Astrocyte (in vitro differentiated cells and primary cell): ENCODE measurements at regions not wholly inside any gene's neighbourhood (a gene's known extent, or its start where the extent isn't known, plus 50 kb on each side); places are given as distances from the start of the nearest gene placed in this dataset.
"Not testable (repeated sequence)": the region's sequence is repeated elsewhere in the genome, so short reads cannot be mapped to it uniquely, and the experiment has no call there.

Source experiments
- DNase-seq: peaks from one replicate; pipeline ENCODE4 v3.0.0-alpha.2; 2010; ENCODE audit warnings: low read depth
- FAIRE-seq: peaks from 2 replicates; lab custom pipeline; 2011; peaks lifted over from hg19 to GRCh38; lab: Jason Lieb, UNC
- H2AFZ ChIP-seq: 2 replicates; pipeline ENCODE4 v1.6.0; 2012; ENCODE audit warnings: low read depth, low read length, inconsistent platforms
- H3K27ac ChIP-seq: 2 replicates; pipeline ENCODE4 v1.5.1; 2011; ENCODE audit warnings: low read depth, low read length, inconsistent platforms
- H3K27me3 ChIP-seq: 2 replicates; pipeline ENCODE4 v1.6.0; 2011; ENCODE audit warnings: low read length, inconsistent platforms; ENCODE audit not compliant: insufficient read depth
- H3K36me3 ChIP-seq: 2 replicates; pipeline ENCODE4 v1.5.1; 2011; ENCODE audit warnings: low read length, inconsistent platforms; ENCODE audit not compliant: insufficient read depth
- H3K4me1 ChIP-seq: 2 replicates; pipeline ENCODE4 v1.5.1; 2011; ENCODE audit warnings: low read length, inconsistent platforms; ENCODE audit not compliant: insufficient read depth
- H3K4me2 ChIP-seq: 2 replicates; pipeline ENCODE4 v1.6.0; 2012; ENCODE audit warnings: low read length, inconsistent platforms
- H3K4me3 ChIP-seq: 2 replicates; pipeline ENCODE4 v1.5.1; 2011; ENCODE audit warnings: low read depth, mild to moderate bottlenecking, low read length, inconsistent platforms; ENCODE audit not compliant: insufficient read depth
- H3K79me2 ChIP-seq: 2 replicates; pipeline ENCODE4 v1.6.0; 2012; ENCODE audit warnings: mild to moderate bottlenecking, low read length, inconsistent platforms; ENCODE audit not compliant: insufficient read depth
- H3K9ac ChIP-seq: 2 replicates; pipeline ENCODE4 v1.6.0; 2012; ENCODE audit warnings: mild to moderate bottlenecking, low read length, inconsistent platforms
- H3K9me3 ChIP-seq: 2 replicates; pipeline ENCODE4 v1.5.1; 2012; ENCODE audit warnings: low read depth, mild to moderate bottlenecking, low read length, inconsistent platforms; ENCODE audit not compliant: insufficient read depth
- H4K20me1 ChIP-seq: 2 replicates; pipeline ENCODE4 v1.6.0; 2012; ENCODE audit warnings: low read length, inconsistent platforms; ENCODE audit not compliant: insufficient read depth
- H3K27ac Mint-ChIP-seq: one replicate; pipeline ENCODE4 v1.8.0; 2021; ENCODE audit warnings: mild to moderate bottlenecking, mixed read lengths; ENCODE audit not compliant: unreplicated experiment
- H3K27me3 Mint-ChIP-seq: one replicate; pipeline ENCODE4 v1.8.0; 2021; ENCODE audit warnings: low read depth, mixed read lengths; ENCODE audit not compliant: unreplicated experiment
- H3K36me3 Mint-ChIP-seq: one replicate; pipeline ENCODE4 v1.8.0; 2021; ENCODE audit warnings: low read depth, mixed read lengths; ENCODE audit not compliant: unreplicated experiment
- H3K4me1 Mint-ChIP-seq: one replicate; pipeline ENCODE4 v1.8.0; 2021; ENCODE audit warnings: low read depth, mixed read lengths; ENCODE audit not compliant: unreplicated experiment
- H3K4me3 Mint-ChIP-seq: one replicate; pipeline ENCODE4 v1.8.0; 2021; ENCODE audit warnings: mild to moderate bottlenecking, moderate library complexity, mixed read lengths; ENCODE audit not compliant: unreplicated experiment
- H3K9me3 Mint-ChIP-seq: one replicate; pipeline ENCODE4 v1.8.0; 2021; ENCODE audit warnings: mild to moderate bottlenecking, mixed read lengths; ENCODE audit not compliant: unreplicated experiment
- CTCF ChIP-seq: IDR thresholded peaks from 2 replicates; pipeline ENCODE4 v1.5.1; 2011; ENCODE audit warnings: low read depth, mild to moderate bottlenecking, inconsistent platforms, low read length, moderate library complexity; ENCODE audit not compliant: insufficient read depth
- EZH2 ChIP-seq: IDR thresholded peaks from 2 replicates; pipeline ENCODE4 v1.6.1; 2012; ENCODE audit warnings: mild to moderate bottlenecking, low read length, inconsistent platforms; ENCODE audit not compliant: insufficient read depth

- Mint-ChIP-seq H3K4me1 (no peaks in the 10 kb centered on the region), H3K27ac (no peak overlapping the region), H3K27me3 (no peaks in the 10 kb centered on the region), H3K9me3 (peaks cover 12% of the 10 kb centered on the region), H3K36me3 (peaks cover 3% of the 10 kb centered on the region), H3K4me3 (no peak overlapping the region)
- Histone ChIP-seq H3K4me2 (no peak overlapping the region), H2AFZ (no peak overlapping the region), H3K36me3 (no peaks in the 10 kb centered on the region), H3K9me3 (no peaks in the 10 kb centered on the region), H3K79me2 (no peaks in the 10 kb centered on the region), H3K9ac (no peak overlapping the region), H3K4me3 (no peak overlapping the region), H4K20me1 (no peaks in the 10 kb centered on the region), H3K27me3 (no peaks in the 10 kb centered on the region), H3K4me1 (no peaks in the 10 kb centered on the region), H3K27ac (no peak overlapping the region)
- TF ChIP-seq EZH2 (no peak), CTCF (no peak)
- DNase-seq: no peak
- FAIRE-seq: no peak
These were observed 158.4 kb upstream of the NAMPT start for GRCh38 chr7:106443156-106443555.

- no peaks in the 10 kb centered on the region for H3K27me3 ChIP-seq
- no peaks in the 10 kb centered on the region for H3K79me2 ChIP-seq
- Mint-ChIP-seq H3K27ac (no peak overlapping the region), H3K9me3 (peaks cover 12% of the 10 kb centered on the region), H3K27me3 (no peaks in the 10 kb centered on the region), H3K36me3 (peaks cover 3% of the 10 kb centered on the region), H3K4me3 (no peak overlapping the region), H3K4me1 (no peaks in the 10 kb centered on the region)
- FAIRE-seq: no peak
- H4K20me1 ChIP-seq: no peaks in the 10 kb centered on the region
- no peak overlapping the region for H3K4me2 ChIP-seq
- no peak overlapping the region for H2AFZ ChIP-seq
- TF ChIP-seq EZH2: no peak
- TF ChIP-seq CTCF: no peak
- H3K4me1 ChIP-seq: no peaks in the 10 kb centered on the region
- no peak overlapping the region for H3K4me3 ChIP-seq
- no peak for DNase-seq
- no peak overlapping the region for H3K9ac ChIP-seq
- H3K27ac ChIP-seq: no peak overlapping the region
- H3K9me3 ChIP-seq: no peaks in the 10 kb centered on the region
- H3K36me3 ChIP-seq: no peaks in the 10 kb centered on the region
These were observed 157.7 kb upstream of the NAMPT start for GRCh38 chr7:106442476-106442875.

- H4K20me1 ChIP-seq, H3K36me3 ChIP-seq, H3K27ac Mint-ChIP-seq, DNase-seq, H3K4me3 Mint-ChIP-seq, H3K4me2 ChIP-seq, H3K27me3 ChIP-seq, H2AFZ ChIP-seq, H3K27me3 Mint-ChIP-seq, FAIRE-seq, H3K79me2 ChIP-seq, H3K4me3 ChIP-seq, H3K9ac ChIP-seq, H3K36me3 Mint-ChIP-seq, H3K4me1 Mint-ChIP-seq, H3K9me3 ChIP-seq, H3K4me1 ChIP-seq, H3K27ac ChIP-seq: not testable (repeated sequence)
- H3K9me3 Mint-ChIP-seq: peaks cover 16% of the 10 kb centered on the region
These were observed 156.6 kb upstream of the NAMPT start for GRCh38 chr7:106441343-106441742.

- not testable (repeated sequence) for H3K4me1 ChIP-seq, H2AFZ ChIP-seq, H3K4me2 ChIP-seq, H4K20me1 ChIP-seq, DNase-seq, H3K9me3 ChIP-seq, H3K27me3 Mint-ChIP-seq, H3K9ac ChIP-seq, H3K27ac Mint-ChIP-seq, H3K27me3 ChIP-seq, H3K36me3 Mint-ChIP-seq, H3K4me1 Mint-ChIP-seq, H3K27ac ChIP-seq, H3K79me2 ChIP-seq, H3K36me3 ChIP-seq, H3K4me3 Mint-ChIP-seq, FAIRE-seq, H3K4me3 ChIP-seq
- peaks cover 16% of the 10 kb centered on the region for H3K9me3 Mint-ChIP-seq
These were observed 152.2 kb upstream of the NAMPT start for GRCh38 chr7:106436933-106437332.
